Neural cell (in vitro differentiated cells): ENCODE measurements at regions not wholly inside any gene's neighbourhood (a gene's known extent, or its start where the extent isn't known, plus 50 kb on each side); places are given as distances from the start of the nearest gene placed in this dataset.

Experiments
- H2AFZ ChIP-seq: fragments of 200-600, 300-800 bp; sonication (generic), shearing (Covaris generic); 2 replicates; pipeline ENCODE4 v1.6.0; 2014; ENCODE audit warnings: low read depth, mild to moderate bottlenecking, antibody characterized with exemption, low read length, moderate library complexity
- H3F3A ChIP-seq: fragments of 200-600 bp; shearing (Covaris generic); 2 replicates; pipeline ENCODE4 v1.6.1; 2016; ENCODE audit warnings: mild to moderate bottlenecking, moderate library complexity, mixed read lengths, antibody characterized with exemption, low read length; ENCODE audit not compliant: insufficient read depth, poor library complexity, severe bottlenecking
- H3K27ac ChIP-seq: fragments of 200-600, 300-800 bp; sonication (generic), shearing (Covaris generic); 2 replicates; pipeline ENCODE4 v1.5.1; 2014; ENCODE audit warnings: mild to moderate bottlenecking, low read length, moderate library complexity
- H3K27me3 ChIP-seq: fragments of 300-800, 200-600 bp; sonication (generic), shearing (Covaris generic); 2 replicates; pipeline ENCODE4 v1.6.0; 2014; ENCODE audit warnings: mild to moderate bottlenecking, low read depth, low read length, moderate library complexity; ENCODE audit not compliant: insufficient read depth
- H3K36me3 ChIP-seq: fragments of 300-800, 200-600 bp; sonication (generic), shearing (Covaris generic); 2 replicates; pipeline ENCODE4 v1.5.1; 2014; ENCODE audit warnings: mild to moderate bottlenecking, antibody characterized with exemption, low read length, moderate library complexity; ENCODE audit not compliant: insufficient read depth
- H3K4me2 ChIP-seq: fragments of 300-800, 200-600 bp; sonication (generic), shearing (Covaris generic); 2 replicates; pipeline ENCODE4 v1.6.0; 2014; ENCODE audit warnings: mild to moderate bottlenecking, low read length
- H3K4me3 ChIP-seq: fragments of 300-800, 200-600 bp; sonication (generic), shearing (Covaris generic); 2 replicates; pipeline ENCODE4 v1.5.1; 2014; ENCODE audit warnings: mild to moderate bottlenecking, low read length, moderate library complexity
- H3K79me2 ChIP-seq: fragments of 200-600 bp; shearing (Covaris generic); replicated peaks from 2 replicates; pipeline ENCODE4 v1.6.0; 2014; ENCODE audit warnings: mild to moderate bottlenecking, low read length, moderate library complexity; ENCODE audit not compliant: insufficient read depth
- H3K9ac ChIP-seq: fragments of 300-800, 200-600 bp; sonication (generic), shearing (Covaris generic); 2 replicates; pipeline ENCODE4 v1.6.1; 2016; ENCODE audit warnings: mild to moderate bottlenecking, low read length, mixed read lengths
- H3K9me2 ChIP-seq: fragments of 200-600 bp; shearing (Covaris generic); 2 replicates; pipeline ENCODE4 v1.6.1; 2016; ENCODE audit warnings: mild to moderate bottlenecking, low read length, mixed read lengths; ENCODE audit not compliant: insufficient read depth
- H3K9me3 ChIP-seq: fragments of 200-600, 300-800 bp; sonication (generic), shearing (Covaris generic); 2 replicates; pipeline ENCODE4 v1.6.1; 2016; ENCODE audit warnings: mild to moderate bottlenecking, mixed run types, low read length, moderate library complexity, mixed read lengths
- H4K20me1 ChIP-seq: fragments of 200-600 bp; shearing (Covaris generic); 2 replicates; pipeline ENCODE4 v1.6.1; 2016; ENCODE audit warnings: mild to moderate bottlenecking, mixed run types; ENCODE audit not compliant: insufficient read depth
- EP300 ChIP-seq: fragments of 450-650 bp; conservative IDR thresholded peaks from 2 replicates; pipeline ENCODE4 v1.6.1; 2014; ENCODE audit warnings: antibody characterized with exemption, mild to moderate bottlenecking, moderate library complexity; ENCODE audit not compliant: poor library complexity, severe bottlenecking
- EZH2 ChIP-seq: fragments of 200-600, 300-800 bp; shearing (Covaris generic), sonication (generic); IDR thresholded peaks from 2 replicates; pipeline ENCODE4 v1.6.1; 2014; ENCODE audit warnings: antibody characterized with exemption, low read length, borderline replicate concordance, mild to moderate bottlenecking; ENCODE audit not compliant: insufficient read depth, poor library complexity, severe bottlenecking
- MXI1 ChIP-seq: fragments of 450-650 bp; conservative IDR thresholded peaks from 2 replicates; pipeline ENCODE4 v1.6.1; 2014; ENCODE audit warnings: antibody characterized with exemption, mild to moderate bottlenecking; ENCODE audit not compliant: poor library complexity, severe bottlenecking
- POLR2AphosphoS5 ChIP-seq: IDR thresholded peaks from 2 replicates; pipeline ENCODE4 v1.6.1; 2012
- RAD21 ChIP-seq: fragments of 450-650 bp; conservative IDR thresholded peaks from 2 replicates; pipeline ENCODE4 v1.6.1; 2014; ENCODE audit warnings: antibody characterized with exemption, mild to moderate bottlenecking, moderate library complexity
- SMC3 ChIP-seq: fragments of 450-650 bp; conservative IDR thresholded peaks from 2 replicates; pipeline ENCODE4 v1.6.1; 2014; ENCODE audit warnings: antibody characterized with exemption, mild to moderate bottlenecking, moderate library complexity; ENCODE audit not compliant: poor library complexity
- TAF1 ChIP-seq: IDR thresholded peaks from 2 replicates; pipeline ENCODE4 v1.6.1; 2012; ENCODE audit warnings: low read depth
- TF ChIP-seq, protein P1 (sequence below): fragments of 450-650 bp; IDR thresholded peaks from 2 replicates; pipeline ENCODE4 v1.5.1; 2014; ENCODE audit warnings: antibody characterized with exemption, mild to moderate bottlenecking, moderate library complexity; ENCODE audit not compliant: poor library complexity, severe bottlenecking
- TF ChIP-seq, protein P2 (sequence below): IDR thresholded peaks from 2 replicates; pipeline ENCODE4 v1.6.1; 2012; ENCODE audit warnings: borderline replicate concordance

DNA sequence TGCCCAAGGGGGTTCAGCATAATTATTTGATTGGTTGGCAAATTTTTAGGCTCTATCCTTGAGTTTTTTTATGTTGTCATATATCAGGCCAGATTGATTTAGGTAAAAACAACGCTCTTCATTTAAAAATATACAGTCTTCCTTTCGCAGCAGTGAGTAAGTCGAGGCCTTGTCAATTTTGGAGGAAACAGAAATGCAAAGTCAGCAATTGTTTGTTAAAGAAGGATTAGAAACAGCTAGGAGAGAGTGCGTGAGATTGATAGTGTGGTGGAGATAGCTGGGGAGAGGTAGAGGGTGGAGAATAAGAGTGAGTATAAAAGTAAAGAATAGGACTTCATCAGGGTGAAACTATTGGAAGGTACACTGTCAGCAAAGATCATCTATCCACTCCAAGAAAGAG is 830.8 kb downstream of the LUZP2 start:
- TF ChIP-seq EZH2 = no peak
- no peak for TF ChIP-seq TAF1
- TF ChIP-seq, protein P1, sequence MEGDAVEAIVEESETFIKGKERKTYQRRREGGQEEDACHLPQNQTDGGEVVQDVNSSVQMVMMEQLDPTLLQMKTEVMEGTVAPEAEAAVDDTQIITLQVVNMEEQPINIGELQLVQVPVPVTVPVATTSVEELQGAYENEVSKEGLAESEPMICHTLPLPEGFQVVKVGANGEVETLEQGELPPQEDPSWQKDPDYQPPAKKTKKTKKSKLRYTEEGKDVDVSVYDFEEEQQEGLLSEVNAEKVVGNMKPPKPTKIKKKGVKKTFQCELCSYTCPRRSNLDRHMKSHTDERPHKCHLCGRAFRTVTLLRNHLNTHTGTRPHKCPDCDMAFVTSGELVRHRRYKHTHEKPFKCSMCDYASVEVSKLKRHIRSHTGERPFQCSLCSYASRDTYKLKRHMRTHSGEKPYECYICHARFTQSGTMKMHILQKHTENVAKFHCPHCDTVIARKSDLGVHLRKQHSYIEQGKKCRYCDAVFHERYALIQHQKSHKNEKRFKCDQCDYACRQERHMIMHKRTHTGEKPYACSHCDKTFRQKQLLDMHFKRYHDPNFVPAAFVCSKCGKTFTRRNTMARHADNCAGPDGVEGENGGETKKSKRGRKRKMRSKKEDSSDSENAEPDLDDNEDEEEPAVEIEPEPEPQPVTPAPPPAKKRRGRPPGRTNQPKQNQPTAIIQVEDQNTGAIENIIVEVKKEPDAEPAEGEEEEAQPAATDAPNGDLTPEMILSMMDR = no peak
- TF ChIP-seq SMC3 = no peak
- TF ChIP-seq, protein P2, sequence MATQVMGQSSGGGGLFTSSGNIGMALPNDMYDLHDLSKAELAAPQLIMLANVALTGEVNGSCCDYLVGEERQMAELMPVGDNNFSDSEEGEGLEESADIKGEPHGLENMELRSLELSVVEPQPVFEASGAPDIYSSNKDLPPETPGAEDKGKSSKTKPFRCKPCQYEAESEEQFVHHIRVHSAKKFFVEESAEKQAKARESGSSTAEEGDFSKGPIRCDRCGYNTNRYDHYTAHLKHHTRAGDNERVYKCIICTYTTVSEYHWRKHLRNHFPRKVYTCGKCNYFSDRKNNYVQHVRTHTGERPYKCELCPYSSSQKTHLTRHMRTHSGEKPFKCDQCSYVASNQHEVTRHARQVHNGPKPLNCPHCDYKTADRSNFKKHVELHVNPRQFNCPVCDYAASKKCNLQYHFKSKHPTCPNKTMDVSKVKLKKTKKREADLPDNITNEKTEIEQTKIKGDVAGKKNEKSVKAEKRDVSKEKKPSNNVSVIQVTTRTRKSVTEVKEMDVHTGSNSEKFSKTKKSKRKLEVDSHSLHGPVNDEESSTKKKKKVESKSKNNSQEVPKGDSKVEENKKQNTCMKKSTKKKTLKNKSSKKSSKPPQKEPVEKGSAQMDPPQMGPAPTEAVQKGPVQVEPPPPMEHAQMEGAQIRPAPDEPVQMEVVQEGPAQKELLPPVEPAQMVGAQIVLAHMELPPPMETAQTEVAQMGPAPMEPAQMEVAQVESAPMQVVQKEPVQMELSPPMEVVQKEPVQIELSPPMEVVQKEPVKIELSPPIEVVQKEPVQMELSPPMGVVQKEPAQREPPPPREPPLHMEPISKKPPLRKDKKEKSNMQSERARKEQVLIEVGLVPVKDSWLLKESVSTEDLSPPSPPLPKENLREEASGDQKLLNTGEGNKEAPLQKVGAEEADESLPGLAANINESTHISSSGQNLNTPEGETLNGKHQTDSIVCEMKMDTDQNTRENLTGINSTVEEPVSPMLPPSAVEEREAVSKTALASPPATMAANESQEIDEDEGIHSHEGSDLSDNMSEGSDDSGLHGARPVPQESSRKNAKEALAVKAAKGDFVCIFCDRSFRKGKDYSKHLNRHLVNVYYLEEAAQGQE = no peak
- TF ChIP-seq MXI1 = no peak
- no peak for TF ChIP-seq POLR2AphosphoS5
- no peak for TF ChIP-seq EP300
- TF ChIP-seq RAD21 = no peak
- Histone ChIP-seq H3F3A (no peaks in the 10 kb centered on the region), H2AFZ (no peak overlapping the region), H3K79me2 (no peaks in the 10 kb centered on the region), H3K4me2 (no peak overlapping the region), H3K27me3 (no peaks in the 10 kb centered on the region), H3K9ac (no peak overlapping the region), H3K9me3 (no peaks in the 10 kb centered on the region), H4K20me1 (no peaks in the 10 kb centered on the region), H3K4me3 (no peak overlapping the region), H3K27ac (no peak overlapping the region), H3K36me3 (no peaks in the 10 kb centered on the region), H3K9me2 (no peaks in the 10 kb centered on the region)

DNA sequence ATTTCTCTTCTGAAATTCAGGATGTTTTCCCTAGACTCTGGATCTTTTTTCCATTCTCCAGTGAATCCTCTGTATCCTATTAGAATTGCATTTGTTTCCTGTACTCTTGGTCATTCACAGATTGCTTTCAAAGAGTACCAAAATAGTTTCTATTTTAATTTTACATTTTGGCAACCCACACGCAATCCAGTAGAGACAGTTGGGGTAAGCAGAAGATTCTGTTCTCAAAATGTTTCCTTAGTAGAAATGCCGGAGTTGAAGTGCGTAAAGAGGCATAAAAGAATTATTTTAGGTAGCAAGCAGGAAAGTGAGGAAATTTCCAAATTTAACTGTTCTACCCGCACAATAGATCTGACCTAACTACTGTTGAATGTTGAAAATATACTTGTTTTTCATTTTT is 842.4 kb downstream of the LUZP2 start:
- no peak overlapping the region for H3K27ac ChIP-seq
- H3K27me3 ChIP-seq = no peaks in the 10 kb centered on the region
- TF ChIP-seq, protein P1 = no peak
- no peak for TF ChIP-seq MXI1
- no peak for TF ChIP-seq TAF1
- TF ChIP-seq EZH2 = no peak
- TF ChIP-seq, protein P2 = no peak
- TF ChIP-seq SMC3 = no peak
- TF ChIP-seq POLR2AphosphoS5 = no peak
- H4K20me1 ChIP-seq = no peaks in the 10 kb centered on the region
- no peak overlapping the region for H3K9ac ChIP-seq
- H2AFZ ChIP-seq = no peak overlapping the region
- no peaks in the 10 kb centered on the region for H3K79me2 ChIP-seq
- H3K9me3 ChIP-seq = no peaks in the 10 kb centered on the region
- H3F3A ChIP-seq = no peaks in the 10 kb centered on the region
- no peaks in the 10 kb centered on the region for H3K9me2 ChIP-seq
- H3K4me3 ChIP-seq = no peak overlapping the region
- H3K36me3 ChIP-seq = no peaks in the 10 kb centered on the region
- H3K4me2 ChIP-seq = no peak overlapping the region
